ENCODE measurements at regions not wholly inside any gene's neighbourhood (a gene's known extent, or its start where the extent isn't known, plus 50 kb on each side); places are given as distances from the start of the nearest gene placed in this dataset.
"Not testable (repeated sequence)": the region's sequence is repeated elsewhere in the genome, so short reads cannot be mapped to it uniquely, and the experiment has no call there.

GRCh38 chr16:22651111-22651817, 140.6 kb downstream of the NPIPB5 start:
- 89 to 91% (median 89%) methylated on average over 6 of the region's 6 CpGs for WGBS, 3 donors
- not testable (repeated sequence) for H3K9me3 ChIP-seq (ENCODE audit: control insufficient read depth in 2 of 2, insufficient read depth in 1 of 2, low read depth in 1 of 2, low read length in 1 of 2); FAIRE-seq; H3K4me1 ChIP-seq (ENCODE audit: control insufficient read depth in 3 of 3, insufficient read depth in 2 of 3, low read depth in 1 of 3, low read length in 2 of 3); H3K27ac ChIP-seq (ENCODE audit: low read depth in 1 of 3, low read length in 2 of 3); H3K36me3 ChIP-seq (ENCODE audit: control insufficient read depth in 3 of 3, insufficient read depth in 2 of 3, low read depth in 1 of 3, low read length in 3 of 3); DNase-seq; H3K4me3 ChIP-seq (ENCODE audit: low read depth in 1 of 3, low read length in 3 of 3)
- peaks cover 0 to 15% (median 5%) of the 10 kb centered on the region in 3 donors for H3K27me3 ChIP-seq (ENCODE audit: control insufficient read depth in 3 of 3, insufficient read depth in 3 of 3, low read length in 3 of 3)

- WGBS, 3 donors: 82 to 87% (median 85%) methylated on average over 2 of the region's 2 CpGs
- no peaks in the 10 kb centered on the region for H3K4me1 ChIP-seq (ENCODE audit: control insufficient read depth in 3 of 3, insufficient read depth in 2 of 3, low read depth in 1 of 3, low read length in 2 of 3)
- H3K36me3 ChIP-seq (ENCODE audit: control insufficient read depth in 3 of 3, insufficient read depth in 2 of 3, low read depth in 1 of 3, low read length in 3 of 3): no peaks in the 10 kb centered on the region
- FAIRE-seq: no peak
- H3K27me3 ChIP-seq (ENCODE audit: control insufficient read depth in 3 of 3, insufficient read depth in 3 of 3, low read length in 3 of 3): peaks cover 0 to 8% (median 5%) of the 10 kb centered on the region in 3 donors
- no peaks in the 10 kb centered on the region for H3K9me3 ChIP-seq (ENCODE audit: control insufficient read depth in 2 of 2, insufficient read depth in 1 of 2, low read depth in 1 of 2, low read length in 1 of 2)
- H3K27ac ChIP-seq (ENCODE audit: low read depth in 1 of 3, low read length in 2 of 3): no peak overlapping the region
- H3K4me3 ChIP-seq (ENCODE audit: low read depth in 1 of 3, low read length in 3 of 3): no peak overlapping the region
- DNase-seq: no peak
Observed at GRCh38 chr16:22652463-22652845, 141.8 kb downstream of the NPIPB5 start.

DNA sequence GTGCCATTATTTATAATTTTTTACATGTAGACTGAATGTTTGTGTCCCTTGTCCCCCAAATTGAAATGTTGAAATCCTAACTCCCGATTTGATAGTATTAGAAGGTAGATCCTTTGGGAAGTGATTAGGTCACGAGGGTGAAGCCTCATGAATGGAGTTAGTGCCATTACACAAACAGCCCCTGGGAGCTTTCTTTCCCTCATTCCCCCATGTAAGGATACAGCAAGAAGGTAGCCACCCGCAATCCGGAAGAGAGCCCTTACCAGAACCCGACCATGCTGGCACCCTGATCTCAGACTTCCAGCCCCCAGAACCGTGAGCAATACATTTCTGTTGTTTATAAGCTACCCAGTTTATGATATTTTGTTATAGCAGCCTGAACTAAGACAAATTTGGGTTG, 143.2 kb downstream of the NPIPB5 start:
- Histone ChIP-seq H3K27me3 (ENCODE audit: control insufficient read depth in 3 of 3, insufficient read depth in 3 of 3, low read length in 3 of 3) (peaks cover 0 to 7% (median 5%) of the 10 kb centered on the region in 3 donors), H3K9me3 (ENCODE audit: control insufficient read depth in 2 of 2, insufficient read depth in 1 of 2, low read depth in 1 of 2, low read length in 1 of 2) (no peaks in the 10 kb centered on the region), H3K27ac (ENCODE audit: low read depth in 1 of 3, low read length in 2 of 3) (no peak overlapping the region), H3K4me3 (ENCODE audit: low read depth in 1 of 3, low read length in 3 of 3) (no peak overlapping the region), H3K36me3 (ENCODE audit: control insufficient read depth in 3 of 3, insufficient read depth in 2 of 3, low read depth in 1 of 3, low read length in 3 of 3) (no peaks in the 10 kb centered on the region), H3K4me1 (ENCODE audit: control insufficient read depth in 3 of 3, insufficient read depth in 2 of 3, low read depth in 1 of 3, low read length in 2 of 3) (no peaks in the 10 kb centered on the region)
- FAIRE-seq (no peak), DNase-seq (no peak)
- 74 to 82% (median 76%) methylated on average over 6 of the region's 6 CpGs for WGBS, 3 donors

DNA sequence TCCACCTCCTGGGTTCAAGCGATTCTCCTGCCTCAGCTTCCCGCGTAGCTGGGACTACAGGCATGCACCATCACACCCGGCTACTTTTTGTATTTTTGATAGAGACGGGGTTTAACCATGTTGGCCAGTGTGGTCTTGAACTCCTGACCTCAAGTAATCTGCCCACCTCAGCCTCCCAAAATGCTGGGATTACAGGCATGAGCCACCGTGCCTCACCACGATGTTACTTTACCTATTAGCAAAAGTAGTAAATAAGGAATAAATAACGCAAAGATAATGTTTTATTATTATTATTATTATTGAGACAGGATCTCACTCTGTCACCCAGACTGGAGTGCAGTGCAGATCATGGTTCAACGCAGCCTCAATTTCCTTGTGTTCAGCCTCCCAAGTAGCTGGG, 145.9 kb downstream of the NPIPB5 start:
- H3K27me3 ChIP-seq (ENCODE audit: control insufficient read depth in 3 of 3, insufficient read depth in 3 of 3, low read length in 3 of 3); H3K9me3 ChIP-seq (ENCODE audit: control insufficient read depth in 2 of 2, insufficient read depth in 1 of 2, low read depth in 1 of 2, low read length in 1 of 2); FAIRE-seq; H3K36me3 ChIP-seq (ENCODE audit: control insufficient read depth in 3 of 3, insufficient read depth in 2 of 3, low read depth in 1 of 3, low read length in 3 of 3); H3K27ac ChIP-seq (ENCODE audit: low read depth in 1 of 3, low read length in 2 of 3); DNase-seq; H3K4me3 ChIP-seq (ENCODE audit: low read depth in 1 of 3, low read length in 3 of 3); H3K4me1 ChIP-seq (ENCODE audit: control insufficient read depth in 3 of 3, insufficient read depth in 2 of 3, low read depth in 1 of 3, low read length in 2 of 3): not testable (repeated sequence)
- 82 to 92% (median 86%) methylated on average over 9 of the region's 9 CpGs for WGBS, 3 donors

- H3K9me3 ChIP-seq (ENCODE audit: control insufficient read depth in 2 of 2, insufficient read depth in 1 of 2, low read depth in 1 of 2, low read length in 1 of 2): no peaks in the 10 kb centered on the region
- H3K36me3 ChIP-seq (ENCODE audit: control insufficient read depth in 3 of 3, insufficient read depth in 2 of 3, low read depth in 1 of 3, low read length in 3 of 3): no peaks in the 10 kb centered on the region
- H3K4me1 ChIP-seq (ENCODE audit: control insufficient read depth in 3 of 3, insufficient read depth in 2 of 3, low read depth in 1 of 3, low read length in 2 of 3): no peaks in the 10 kb centered on the region
- 62 to 74% (median 63%) methylated on average over 4 of the region's 4 CpGs for WGBS, 3 donors
- no peak for DNase-seq
- H3K4me3 ChIP-seq (ENCODE audit: low read depth in 1 of 3, low read length in 3 of 3): no peak overlapping the region
- FAIRE-seq: no peak
- H3K27me3 ChIP-seq (ENCODE audit: control insufficient read depth in 3 of 3, insufficient read depth in 3 of 3, low read length in 3 of 3): peaks cover 0 to 5% (median 0%) of the 10 kb centered on the region in 3 donors
- no peak overlapping the region for H3K27ac ChIP-seq (ENCODE audit: low read depth in 1 of 3, low read length in 2 of 3)
Observed at GRCh38 chr16:22659933-22660332, 149.2 kb downstream of the NPIPB5 start.

GRCh38 chr16:22660441-22661160, 149.9 kb downstream of the NPIPB5 start:
- H3K36me3 ChIP-seq (ENCODE audit: control insufficient read depth in 3 of 3, insufficient read depth in 2 of 3, low read depth in 1 of 3, low read length in 3 of 3): no peaks in the 10 kb centered on the region
- 83 to 85% (median 84%) methylated on average over 5 of the region's 5 CpGs for WGBS, 3 donors
- no peaks in the 10 kb centered on the region for H3K9me3 ChIP-seq (ENCODE audit: control insufficient read depth in 2 of 2, insufficient read depth in 1 of 2, low read depth in 1 of 2, low read length in 1 of 2)
- H3K27me3 ChIP-seq (ENCODE audit: control insufficient read depth in 3 of 3, insufficient read depth in 3 of 3, low read length in 3 of 3): peaks cover 0 to 5% (median 0%) of the 10 kb centered on the region in 3 donors
- FAIRE-seq (no peak), DNase-seq (no peak)
- H3K4me3 ChIP-seq (ENCODE audit: low read depth in 1 of 3, low read length in 3 of 3): no peak overlapping the region
- H3K27ac ChIP-seq (ENCODE audit: low read depth in 1 of 3, low read length in 2 of 3): no peak overlapping the region
- H3K4me1 ChIP-seq (ENCODE audit: control insufficient read depth in 3 of 3, insufficient read depth in 2 of 3, low read depth in 1 of 3, low read length in 2 of 3): no peaks in the 10 kb centered on the region

DNA sequence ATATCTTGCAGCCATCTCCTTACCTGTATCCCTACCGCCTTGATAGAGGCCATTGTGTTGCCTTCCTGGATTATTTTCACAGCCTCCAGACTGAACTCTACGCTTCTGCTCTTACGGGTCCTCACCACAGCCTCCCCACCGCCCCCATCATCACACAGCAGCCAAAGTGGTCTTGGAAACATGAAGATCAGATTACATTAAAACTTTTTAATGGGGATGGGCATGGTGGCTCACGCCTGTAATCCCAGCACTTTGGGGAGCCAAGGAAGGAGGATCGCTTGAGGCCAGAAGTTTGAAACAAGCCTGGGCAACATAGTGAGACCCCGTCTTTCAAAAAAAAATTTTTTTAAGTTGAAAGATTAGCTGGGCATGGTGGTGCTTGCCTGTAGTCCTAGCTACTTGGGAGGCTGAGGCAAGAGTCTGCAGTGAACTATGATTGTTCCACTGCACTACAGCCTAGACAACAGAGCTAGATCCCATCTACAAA, 150.5 kb downstream of the NPIPB5 start:
- DNase-seq (no peak), FAIRE-seq (no peak)
- H3K36me3 ChIP-seq (ENCODE audit: control insufficient read depth in 3 of 3, insufficient read depth in 2 of 3, low read depth in 1 of 3, low read length in 3 of 3): no peaks in the 10 kb centered on the region
- H3K27me3 ChIP-seq (ENCODE audit: control insufficient read depth in 3 of 3, insufficient read depth in 3 of 3, low read length in 3 of 3): peaks cover 0 to 5% (median 0%) of the 10 kb centered on the region in 3 donors
- no peaks in the 10 kb centered on the region for H3K4me1 ChIP-seq (ENCODE audit: control insufficient read depth in 3 of 3, insufficient read depth in 2 of 3, low read depth in 1 of 3, low read length in 2 of 3)
- H3K9me3 ChIP-seq (ENCODE audit: control insufficient read depth in 2 of 2, insufficient read depth in 1 of 2, low read depth in 1 of 2, low read length in 1 of 2): no peaks in the 10 kb centered on the region
- no peak overlapping the region for H3K27ac ChIP-seq (ENCODE audit: low read depth in 1 of 3, low read length in 2 of 3)
- no peak overlapping the region for H3K4me3 ChIP-seq (ENCODE audit: low read depth in 1 of 3, low read length in 3 of 3)
- WGBS, 3 donors: 77 to 80% (median 79%) methylated on average over 7 of the region's 7 CpGs

GRCh38 chr16:22662958-22663357, 151.0 kb upstream of the HS3ST2 start:
- FAIRE-seq; H3K36me3 ChIP-seq (ENCODE audit: control insufficient read depth in 3 of 3, insufficient read depth in 2 of 3, low read depth in 1 of 3, low read length in 3 of 3); H3K27me3 ChIP-seq (ENCODE audit: control insufficient read depth in 3 of 3, insufficient read depth in 3 of 3, low read length in 3 of 3); H3K4me1 ChIP-seq (ENCODE audit: control insufficient read depth in 3 of 3, insufficient read depth in 2 of 3, low read depth in 1 of 3, low read length in 2 of 3); H3K9me3 ChIP-seq (ENCODE audit: control insufficient read depth in 2 of 2, insufficient read depth in 1 of 2, low read depth in 1 of 2, low read length in 1 of 2); DNase-seq; H3K4me3 ChIP-seq (ENCODE audit: low read depth in 1 of 3, low read length in 3 of 3); H3K27ac ChIP-seq (ENCODE audit: low read depth in 1 of 3, low read length in 2 of 3): not testable (repeated sequence)
- WGBS, 3 donors: 62 to 71% (median 68%) methylated on average over 1 of the region's 1 CpG

Data from small intestine (tissue), 7 donors.